ENCODE measurements at regions not wholly inside any gene's neighbourhood (a gene's known extent, or its start where the extent isn't known, plus 50 kb on each side); places are given as distances from the start of the nearest gene placed in this dataset.

- Histone ChIP-seq H3K27me3 (replicated peaks in 1 of 4; ENCODE audit: control insufficient read depth in 3 of 4, extremely low read depth in 1 of 4, insufficient read depth in 3 of 4, low read length in 3 of 4) (no peaks in the 10 kb centered on the region), H3K56ac (replicated peaks; ENCODE audit: insufficient read length, low read depth, low read length) (no peak overlapping the region), H3K36me3 (ENCODE audit: control insufficient read depth in 2 of 4, insufficient read depth in 4 of 4, low read length in 3 of 4) (no peaks in the 10 kb centered on the region; a peak in 1 of 8 replicates), H2BK120ac (replicated peaks; ENCODE audit: low read depth, low read length) (no peak overlapping the region), H3K18ac (ENCODE audit: extremely low read depth, low read length) (no peak overlapping the region), H4K8ac (ENCODE audit: extremely low read depth, insufficient read depth, low read length) (no peak overlapping the region), H4K91ac (replicated peaks; ENCODE audit: insufficient read length, low read length) (no peak overlapping the region), H2AFZ (ENCODE audit: low read length) (no peak overlapping the region), H2BK12ac (ENCODE audit: low read depth, low read length) (no peak overlapping the region), H3K4me1 (replicated peaks in 1 of 4; ENCODE audit: control insufficient read depth in 3 of 4, insufficient read depth in 4 of 4, low read length in 3 of 4) (no peaks in the 10 kb centered on the region), H4K20me1 (replicated peaks in 1 of 2; ENCODE audit: control insufficient read depth in 1 of 2, insufficient read depth in 2 of 2, low read length in 2 of 2) (peaks cover 0 to 1% of the 10 kb centered on the region in 2 experiments), H3K9ac (replicated peaks in 1 of 4; ENCODE audit: extremely low read depth in 1 of 4, low read depth in 3 of 4, low read length in 3 of 4) (no peak overlapping the region), H3K4me2 (ENCODE audit: insufficient read depth in 1 of 2, low read depth in 2 of 2, low read length in 2 of 2) (no peak overlapping the region), H2BK15ac (ENCODE audit: low read length) (no peak overlapping the region), H3K9me3 (ENCODE audit: insufficient read depth in 2 of 2, low read depth in 1 of 2, low read length in 1 of 2) (no peaks in the 10 kb centered on the region), H3K4me3 (ENCODE audit: extremely low read depth in 1 of 4, insufficient read depth in 2 of 4, low read depth in 3 of 4, low read length in 4 of 4) (no peak overlapping the region), H3K27ac (ENCODE audit: low read depth, low read length) (no peak overlapping the region), H2BK20ac (ENCODE audit: low read length) (no peak overlapping the region), H3K23ac (ENCODE audit: insufficient read length) (no peak overlapping the region), H2BK5ac (ENCODE audit: low read depth, low read length) (no peak overlapping the region), H2AK5ac (ENCODE audit: low read depth, low read length) (no peak overlapping the region), H3K23me2 (ENCODE audit: low read depth, low read length) (no peaks in the 10 kb centered on the region), H3K79me1 (ENCODE audit: low read depth, low read length) (no peaks in the 10 kb centered on the region), H3K14ac (ENCODE audit: insufficient read length) (no peak overlapping the region), H3K79me2 (ENCODE audit: control insufficient read depth in 1 of 2, insufficient read depth in 2 of 2, low read length in 2 of 2) (no peaks in the 10 kb centered on the region), H3K4ac (replicated peaks; ENCODE audit: insufficient read length, low read depth, low read length) (no peak overlapping the region), H4K5ac (ENCODE audit: insufficient read length, low read depth, low read length) (no peak overlapping the region)
- CTCF ChIA-PET (ENCODE audit: partially characterized antibody) = interaction anchor here (1.5 kb wide), 1 partner anchor 135 kb away, joined by 3 read pairs; no protein-coding TSS in a partner anchor
- no peak for DNase-seq (ENCODE audit: low read depth in 1 of 2, low spot score in 2 of 2)
- POLR2A ChIA-PET (ENCODE audit: partially characterized antibody) = no interaction called here
- WGBS, 2 experiments (ENCODE audit: extremely low coverage in 1 of 2, insufficient coverage in 1 of 2, insufficient read length in 1 of 2, insufficient replicate concordance in 2 of 2, low coverage in 1 of 2, low lambda C conversion rate in 2 of 2, missing lambda C conversion rate in 1 of 2) = 72% methylated on average over 3 of the region's 3 CpGs; no CpG with 5 or more reads in 1 of the 2 experiments
- no peak for FAIRE-seq
- TF ChIP-seq RXRA (IDR thresholded peaks at IDR 0.05; ENCODE audit: insufficient read depth, low read depth, low read length) (no peak), BACH1 (IDR thresholded peaks at IDR 0.05; ENCODE audit: low read length) (no peak), SRF (IDR thresholded peaks at IDR 0.05; ENCODE audit: low read depth, low read length) (no peak)
Observed at GRCh38 chr1:232423591-232423990, 206.3 kb downstream of the SIPA1L2 start.

All from H1 (cell line).